GM12873 (cell line): ENCODE measurements at regions not wholly inside any gene's neighbourhood (a gene's known extent, or its start where the extent isn't known, plus 50 kb on each side); places are given as distances from the start of the nearest gene placed in this dataset.

Experiments used
- TF ChIP-seq, protein P1 (sequence below): IDR thresholded peaks from 2 replicates; pipeline ENCODE4 v1.5.1; 2012; ENCODE audit warnings: low read depth, mild to moderate bottlenecking, moderate library complexity, low read length, control low read depth; ENCODE audit not compliant: insufficient read depth; ENCODE audit errors: missing control alignments

DNA sequence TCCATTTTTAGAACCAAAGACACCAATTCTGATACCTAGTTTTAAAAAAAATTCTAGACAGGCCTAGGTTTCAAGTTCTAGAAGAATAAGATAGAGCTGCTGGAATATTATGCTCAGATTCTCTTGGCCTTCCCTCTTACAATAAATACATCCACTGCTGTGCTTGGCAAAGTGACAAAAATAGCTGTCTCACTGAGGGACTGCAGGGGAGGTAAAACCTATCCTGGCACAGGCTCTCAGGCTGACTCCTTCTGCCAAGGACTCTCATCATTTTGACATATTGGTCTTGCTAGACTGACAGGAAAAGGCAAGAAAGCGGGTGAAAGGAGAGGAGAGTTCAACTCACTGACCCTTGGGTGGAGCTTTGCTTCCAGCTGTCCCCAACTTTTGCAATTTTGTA lies 197.0 kb upstream of the LHX8 start:
- TF ChIP-seq, protein P1, sequence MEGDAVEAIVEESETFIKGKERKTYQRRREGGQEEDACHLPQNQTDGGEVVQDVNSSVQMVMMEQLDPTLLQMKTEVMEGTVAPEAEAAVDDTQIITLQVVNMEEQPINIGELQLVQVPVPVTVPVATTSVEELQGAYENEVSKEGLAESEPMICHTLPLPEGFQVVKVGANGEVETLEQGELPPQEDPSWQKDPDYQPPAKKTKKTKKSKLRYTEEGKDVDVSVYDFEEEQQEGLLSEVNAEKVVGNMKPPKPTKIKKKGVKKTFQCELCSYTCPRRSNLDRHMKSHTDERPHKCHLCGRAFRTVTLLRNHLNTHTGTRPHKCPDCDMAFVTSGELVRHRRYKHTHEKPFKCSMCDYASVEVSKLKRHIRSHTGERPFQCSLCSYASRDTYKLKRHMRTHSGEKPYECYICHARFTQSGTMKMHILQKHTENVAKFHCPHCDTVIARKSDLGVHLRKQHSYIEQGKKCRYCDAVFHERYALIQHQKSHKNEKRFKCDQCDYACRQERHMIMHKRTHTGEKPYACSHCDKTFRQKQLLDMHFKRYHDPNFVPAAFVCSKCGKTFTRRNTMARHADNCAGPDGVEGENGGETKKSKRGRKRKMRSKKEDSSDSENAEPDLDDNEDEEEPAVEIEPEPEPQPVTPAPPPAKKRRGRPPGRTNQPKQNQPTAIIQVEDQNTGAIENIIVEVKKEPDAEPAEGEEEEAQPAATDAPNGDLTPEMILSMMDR = no peak

DNA sequence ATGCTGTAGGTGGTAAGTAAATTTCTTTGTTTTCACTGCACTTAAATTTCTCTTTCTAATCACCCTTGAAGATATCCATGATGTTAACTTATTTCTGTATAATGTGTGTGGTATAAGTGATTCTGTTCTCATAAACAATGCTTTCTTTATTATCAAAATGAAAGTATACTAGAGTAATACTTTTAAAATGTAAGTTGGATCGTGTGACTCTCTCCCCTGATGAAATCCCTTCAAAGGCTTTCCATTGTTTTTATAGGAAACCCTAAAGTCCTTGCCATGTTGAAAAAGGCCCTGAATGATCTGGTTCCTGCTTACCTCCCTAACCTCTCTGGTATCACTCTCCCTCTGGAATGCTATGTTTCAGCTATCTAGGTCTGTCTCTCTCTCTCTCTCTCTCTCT lies 191.1 kb upstream of the LHX8 start:
- TF ChIP-seq, protein P1 = no peak

DNA sequence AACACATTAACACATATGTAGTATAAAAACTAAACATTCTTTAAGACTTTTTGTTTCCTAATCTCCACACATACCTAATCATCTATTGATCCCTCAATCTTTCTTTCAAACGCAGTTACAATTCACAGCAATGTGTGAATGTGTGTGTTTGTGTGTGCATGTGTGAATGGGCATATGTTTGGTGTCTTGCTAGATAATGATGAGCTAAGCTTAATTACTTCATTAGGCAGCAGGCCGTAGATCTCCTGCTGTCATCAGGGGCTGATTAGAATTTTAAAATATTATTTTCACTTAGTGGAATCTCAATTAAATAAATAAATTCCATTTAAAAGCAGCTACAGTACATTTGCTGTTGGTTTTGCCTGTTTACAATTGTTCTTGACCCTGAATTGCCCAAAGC lies 187.8 kb upstream of the LHX8 start:
- TF ChIP-seq, protein P1 = no peak

DNA sequence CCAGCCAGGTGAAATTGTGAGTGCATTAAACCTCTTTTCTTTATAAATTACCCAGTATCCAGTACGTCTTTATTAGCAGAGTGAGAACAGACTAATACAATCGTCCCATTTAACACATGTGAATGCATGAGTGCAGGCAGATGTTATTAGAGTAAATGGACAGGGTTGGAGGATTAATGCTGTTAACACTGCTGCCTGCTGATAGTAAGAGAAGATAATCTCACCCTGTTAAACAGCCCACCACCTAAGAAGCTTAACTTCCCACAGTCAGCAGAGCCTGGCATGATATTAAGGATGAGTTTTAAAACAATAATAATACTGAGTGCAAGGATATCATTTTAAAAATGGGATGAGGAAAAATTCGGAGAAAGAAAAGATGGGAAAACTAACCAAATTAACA lies 181.4 kb upstream of the LHX8 start:
- TF ChIP-seq, protein P1 = no peak

DNA sequence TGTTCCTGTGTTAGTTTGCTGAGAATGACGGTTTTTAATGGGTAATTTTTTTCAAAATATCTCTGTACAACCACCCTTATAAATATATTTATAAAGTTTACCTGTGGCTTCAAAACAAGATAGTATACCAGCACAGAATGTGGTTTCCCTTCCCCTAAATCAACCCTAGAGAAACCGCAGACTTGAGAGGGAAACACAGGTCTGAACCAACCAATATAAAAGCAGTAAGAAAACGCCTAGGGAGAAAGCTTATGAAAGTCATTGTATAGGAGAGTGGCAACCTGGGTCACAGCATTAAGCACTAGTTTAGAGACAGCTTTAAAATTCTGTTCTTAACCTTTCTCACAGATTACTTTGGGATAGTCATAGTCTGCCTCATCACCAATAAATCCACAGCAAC lies 180.6 kb upstream of the LHX8 start:
- TF ChIP-seq, protein P1 = no peak

DNA sequence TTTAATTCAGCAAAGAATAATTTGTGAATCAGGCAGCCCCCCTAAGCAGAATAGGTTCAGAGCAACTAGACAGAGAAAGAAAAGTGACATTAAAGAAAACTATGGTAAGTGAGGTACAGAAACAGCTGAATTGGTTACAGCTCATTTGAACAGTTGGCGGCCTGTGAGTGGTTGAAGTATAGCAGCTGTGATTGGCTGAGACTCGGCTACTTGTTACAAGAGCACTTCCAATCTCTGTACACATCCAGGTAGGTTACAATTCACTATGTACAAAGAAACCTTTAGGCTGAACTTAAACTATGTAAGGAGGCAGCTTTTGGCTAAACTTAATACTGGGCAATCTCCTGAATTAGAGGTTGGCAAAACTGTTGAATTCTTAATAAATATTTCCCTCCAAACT lies 171.1 kb upstream of the LHX8 start:
- TF ChIP-seq, protein P1 = no peak

DNA sequence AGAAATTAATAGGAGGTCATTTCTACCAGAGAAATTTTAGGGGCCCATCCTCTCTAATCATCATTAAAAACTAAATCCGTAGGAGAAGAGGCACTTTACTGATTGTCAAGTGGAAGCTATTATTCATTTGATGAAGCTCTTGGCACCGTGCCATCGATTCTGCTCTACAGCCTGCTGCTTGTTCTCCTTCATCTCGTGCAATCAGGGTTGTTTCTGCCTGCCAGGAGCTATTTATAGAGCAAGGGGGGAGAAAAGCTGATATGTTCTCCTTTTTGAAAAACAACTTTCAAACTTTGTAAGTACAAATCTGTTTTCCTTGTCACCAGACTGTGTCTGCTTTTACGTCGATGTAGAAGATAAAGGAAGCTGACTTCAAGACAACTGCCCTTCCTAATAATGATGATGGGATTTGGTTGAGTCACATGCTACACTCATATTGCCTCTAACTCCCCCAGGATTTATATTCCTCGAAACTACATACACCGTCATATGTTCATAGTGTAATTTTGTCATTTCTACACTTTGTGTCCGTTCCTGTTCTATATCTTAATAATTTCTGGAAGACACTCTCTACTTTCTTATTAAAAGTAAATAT lies 169.6 kb upstream of the LHX8 start:
- TF ChIP-seq, protein P1 = no peak
